ENCODE measurements at regions not wholly inside any gene's neighbourhood (a gene's known extent, or its start where the extent isn't known, plus 50 kb on each side); places are given as distances from the start of the nearest gene placed in this dataset.

DNA sequence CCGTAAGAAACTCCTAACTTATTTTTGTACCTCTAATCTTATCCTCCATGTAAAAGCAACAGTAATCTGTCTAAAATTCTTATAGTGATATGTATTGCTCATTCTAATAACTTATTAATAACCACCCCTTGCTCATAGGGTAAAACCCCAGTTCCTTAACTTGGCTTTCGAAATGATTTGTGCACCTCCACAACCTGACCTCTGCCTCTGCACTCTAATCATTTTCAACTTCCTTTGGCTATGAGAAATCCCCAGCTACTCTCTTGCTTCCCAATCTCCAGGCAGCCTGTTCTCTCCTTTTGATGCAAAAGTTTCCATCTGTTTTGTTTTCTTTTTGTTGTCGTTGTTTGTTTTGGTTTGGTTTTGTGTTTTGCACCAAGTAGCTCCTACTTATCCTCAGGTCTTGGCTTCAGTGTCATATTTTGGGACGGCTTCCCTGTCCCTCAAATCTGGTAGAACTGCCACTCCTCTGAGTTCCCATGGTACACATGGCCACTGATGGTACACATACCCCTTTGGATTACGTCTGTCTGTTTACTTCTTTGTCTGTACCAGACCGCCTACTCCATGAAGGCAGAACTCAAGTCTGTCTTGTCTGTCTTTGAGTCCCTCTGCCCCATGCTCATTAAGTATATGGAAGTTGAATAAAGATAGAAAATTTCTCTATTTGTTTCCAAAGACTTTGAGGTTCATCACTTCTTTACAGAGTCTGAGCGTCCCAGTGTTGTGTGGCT is 105.6 kb upstream of the TGFBR2 start:
- no peak overlapping the region for H3K27ac ChIP-seq
- TF ChIP-seq, protein P1, sequence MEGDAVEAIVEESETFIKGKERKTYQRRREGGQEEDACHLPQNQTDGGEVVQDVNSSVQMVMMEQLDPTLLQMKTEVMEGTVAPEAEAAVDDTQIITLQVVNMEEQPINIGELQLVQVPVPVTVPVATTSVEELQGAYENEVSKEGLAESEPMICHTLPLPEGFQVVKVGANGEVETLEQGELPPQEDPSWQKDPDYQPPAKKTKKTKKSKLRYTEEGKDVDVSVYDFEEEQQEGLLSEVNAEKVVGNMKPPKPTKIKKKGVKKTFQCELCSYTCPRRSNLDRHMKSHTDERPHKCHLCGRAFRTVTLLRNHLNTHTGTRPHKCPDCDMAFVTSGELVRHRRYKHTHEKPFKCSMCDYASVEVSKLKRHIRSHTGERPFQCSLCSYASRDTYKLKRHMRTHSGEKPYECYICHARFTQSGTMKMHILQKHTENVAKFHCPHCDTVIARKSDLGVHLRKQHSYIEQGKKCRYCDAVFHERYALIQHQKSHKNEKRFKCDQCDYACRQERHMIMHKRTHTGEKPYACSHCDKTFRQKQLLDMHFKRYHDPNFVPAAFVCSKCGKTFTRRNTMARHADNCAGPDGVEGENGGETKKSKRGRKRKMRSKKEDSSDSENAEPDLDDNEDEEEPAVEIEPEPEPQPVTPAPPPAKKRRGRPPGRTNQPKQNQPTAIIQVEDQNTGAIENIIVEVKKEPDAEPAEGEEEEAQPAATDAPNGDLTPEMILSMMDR (conservative IDR thresholded peaks at IDR 0.05), result no peak

DNA sequence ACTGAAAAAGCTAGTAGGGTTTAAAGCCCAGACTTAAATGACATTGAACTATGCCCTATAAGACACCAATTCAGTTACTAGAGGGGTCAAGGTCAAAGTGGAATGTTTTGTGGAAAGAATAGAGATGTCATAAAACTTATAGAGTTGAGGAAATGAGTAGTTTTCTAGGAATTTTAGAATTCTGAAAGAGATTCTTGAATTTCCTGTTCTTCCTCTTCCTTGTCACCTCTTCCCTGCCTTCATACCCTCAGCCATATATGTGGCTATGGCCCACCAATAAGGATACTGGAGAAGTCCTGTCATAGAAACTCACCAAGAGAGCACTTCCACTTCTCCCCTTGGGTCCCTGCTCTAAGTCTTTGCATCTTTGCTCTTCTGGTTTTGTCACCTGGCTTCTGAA is 104.9 kb upstream of the TGFBR2 start:
- H3K27ac ChIP-seq, result no peak overlapping the region
- TF ChIP-seq, protein P1 (conservative IDR thresholded peaks at IDR 0.05), result no peak

DNA sequence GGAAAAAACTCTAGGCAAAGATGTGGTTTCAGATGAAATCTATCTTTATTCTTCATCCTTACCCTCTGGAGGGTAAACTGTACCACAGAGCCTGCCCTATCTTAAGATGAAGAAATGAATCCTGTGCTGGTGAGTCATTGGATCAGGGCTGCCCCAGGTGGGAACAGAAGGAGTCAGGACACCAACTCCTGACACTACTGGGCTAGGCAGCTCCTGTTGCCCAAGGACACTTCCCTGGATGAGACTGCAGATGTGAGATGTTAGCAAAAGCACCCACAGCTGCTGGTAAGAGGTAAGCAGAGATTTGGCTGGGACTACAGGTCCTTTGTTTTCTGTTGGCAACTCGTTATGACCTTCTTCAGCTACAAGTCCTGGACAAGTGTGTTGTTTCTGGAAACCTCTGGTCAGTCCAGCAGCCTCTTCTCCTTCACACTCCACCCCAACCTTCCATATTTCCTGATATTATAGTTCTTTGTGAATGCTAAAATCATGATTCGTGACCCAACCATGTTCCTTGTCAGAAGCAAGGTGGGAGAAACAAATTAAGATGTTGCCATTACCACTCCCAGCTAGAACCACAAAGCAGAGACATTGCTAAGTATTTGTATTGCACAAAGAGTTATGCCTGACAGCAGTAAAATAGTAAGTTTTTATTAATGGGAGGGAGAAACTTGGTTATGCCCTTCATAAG is 104.2 kb upstream of the TGFBR2 start:
- TF ChIP-seq, protein P1 (conservative IDR thresholded peaks at IDR 0.05), result no peak
- no peak overlapping the region for H3K27ac ChIP-seq

DNA sequence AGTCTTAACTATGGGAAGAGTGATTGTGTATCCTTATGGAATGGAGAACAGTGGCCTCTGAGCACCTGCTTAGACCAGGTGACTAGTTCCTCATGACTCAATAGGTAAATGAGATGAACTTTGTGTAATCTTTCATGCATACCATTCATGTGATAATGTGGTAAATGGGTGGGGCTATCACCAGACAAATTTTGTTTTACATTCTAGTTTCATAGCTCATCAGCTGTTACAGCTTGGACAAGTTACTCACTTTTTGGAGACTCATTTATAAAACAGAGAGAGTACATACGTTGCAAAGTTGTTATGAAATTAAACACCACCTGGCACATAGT is 103.7 kb upstream of the TGFBR2 start:
- H3K27ac ChIP-seq, result no peak overlapping the region
- TF ChIP-seq, protein P1 (conservative IDR thresholded peaks at IDR 0.05), result no peak

DNA sequence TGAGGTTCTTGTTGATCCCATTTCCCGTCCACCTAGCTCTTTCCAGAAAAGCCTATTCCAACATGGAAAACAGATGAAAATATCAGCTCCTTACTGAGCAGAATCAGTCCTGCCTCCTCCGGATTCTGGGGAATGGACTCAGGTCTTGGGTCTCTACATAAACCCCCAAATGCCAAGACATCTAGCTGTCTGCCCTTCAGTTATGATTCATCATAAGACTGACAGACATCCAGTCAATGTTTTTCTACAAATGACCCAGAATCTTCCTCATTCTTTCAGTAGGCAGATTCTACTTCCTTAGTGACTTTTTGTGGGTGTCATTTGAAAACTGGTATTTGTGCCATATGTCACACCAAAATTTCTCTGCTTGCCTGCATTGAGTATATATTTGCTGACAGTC is 103.0 kb upstream of the TGFBR2 start:
- TF ChIP-seq, protein P1 (conservative IDR thresholded peaks at IDR 0.05), result no peak
- no peak overlapping the region for H3K27ac ChIP-seq

DNA sequence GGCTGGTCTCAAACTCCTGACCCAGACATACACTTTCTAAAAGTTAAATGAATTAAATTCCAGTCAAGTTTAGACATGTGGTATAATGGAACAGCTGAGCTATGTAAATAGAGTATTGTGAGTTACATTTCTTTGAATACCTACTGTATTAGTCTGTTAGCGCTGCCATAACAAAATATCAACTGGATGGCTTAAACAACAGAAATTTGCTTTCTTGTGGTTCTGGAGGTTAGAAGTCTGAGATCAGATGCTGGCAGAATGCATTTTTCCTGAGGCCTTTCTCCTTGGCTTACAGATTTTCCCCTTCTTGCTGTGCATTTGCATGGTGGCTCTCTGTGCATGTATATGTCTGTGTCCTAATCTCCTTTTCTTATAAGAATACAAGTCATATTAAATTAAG is 101.5 kb upstream of the TGFBR2 start:
- TF ChIP-seq, protein P1 (conservative IDR thresholded peaks at IDR 0.05), result no peak

DNA sequence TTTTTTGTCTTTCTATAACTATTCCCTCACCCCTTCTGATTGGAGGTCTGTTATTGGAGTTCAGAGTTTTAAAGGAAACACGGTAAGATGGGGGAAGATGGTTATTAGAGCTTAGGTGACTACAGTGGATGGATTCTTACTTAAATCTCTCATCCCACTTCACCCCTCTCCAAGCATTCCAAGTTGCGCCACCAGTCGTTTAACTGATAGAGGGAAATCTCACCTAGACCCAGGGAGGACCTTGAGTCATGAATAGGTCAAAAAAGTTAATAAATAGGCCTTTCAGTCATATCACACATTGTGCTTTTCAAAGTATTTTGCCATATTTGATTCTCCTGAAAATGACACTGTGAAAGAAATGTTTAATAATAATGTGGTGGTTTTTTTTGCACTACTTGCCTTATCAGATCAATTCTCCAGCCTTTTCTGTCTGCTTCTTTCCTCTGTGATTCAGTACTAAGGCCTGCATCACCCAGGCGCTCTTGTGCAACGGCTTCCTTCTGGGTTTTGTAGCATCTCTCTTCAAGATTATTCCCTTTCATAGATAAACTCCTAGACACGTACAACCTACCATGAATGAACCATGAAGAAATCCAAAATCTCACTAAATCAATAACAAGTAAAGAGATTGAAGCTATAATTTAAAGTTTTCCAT is 100.4 kb upstream of the TGFBR2 start:
- H3K27ac ChIP-seq, result no peak overlapping the region
- TF ChIP-seq, protein P1 (conservative IDR thresholded peaks at IDR 0.05), result no peak

More for the DNA sequence above, 101.5 kb upstream of the TGFBR2 start:
- no peak overlapping the region for H3K27ac ChIP-seq

All from VCaP (cell line).